BJ (cell line): ENCODE measurements at regions not wholly inside any gene's neighbourhood (a gene's known extent, or its start where the extent isn't known, plus 50 kb on each side); places are given as distances from the start of the nearest gene placed in this dataset.
A peak's percentile ranks its signal among the peaks of the same experiment; 100 is the strongest.

Experiments
- CTCF ChIA-PET: fragments of 350-600 bp; formaldehyde crosslinking; extraction: SDS; loops from one replicate; lab custom pipeline; 2021; ENCODE audit warnings: antibody characterized with exemption, inconsistent platforms; lab: Yijun Ruan, JAX
- POLR2A ChIA-PET: fragments of 300-600 bp; sonication (Branson Sonifier 250); formaldehyde crosslinking; extraction: SDS; loops from one replicate; lab custom pipeline; 2021; ENCODE audit warnings: antibody characterized with exemption; lab: Charles Lee
- DNase-seq: peaks from one replicate; pipeline ENCODE4 v3.0.0-alpha.2; 2011; ENCODE audit warnings: low read depth
- H3K27me3 ChIP-seq: 2 replicates; pipeline ENCODE4 v1.6.0; 2011; ENCODE audit warnings: low read length; ENCODE audit not compliant: control insufficient read depth, insufficient read depth
- H3K36me3 ChIP-seq: 2 replicates; pipeline ENCODE4 v1.5.1; 2011; ENCODE audit warnings: low read length; ENCODE audit not compliant: control insufficient read depth, insufficient read depth
- H3K4me3 ChIP-seq: 2 replicates; pipeline ENCODE4 v1.5.1; 2011; ENCODE audit warnings: low read depth, mild to moderate bottlenecking, control low read depth, low read length
- CTCF ChIP-seq: IDR thresholded peaks from 2 replicates; pipeline ENCODE4 v1.5.1; 2011; ENCODE audit warnings: low read depth, mild to moderate bottlenecking, control low read depth, inconsistent platforms, low read length, moderate library complexity; ENCODE audit not compliant: insufficient read depth

- no peaks in the 10 kb centered on the region for H3K27me3 ChIP-seq
- TF ChIP-seq CTCF, result no peak
- peak; percentile 87 for DNase-seq
- H3K36me3 ChIP-seq, result no peaks in the 10 kb centered on the region
- POLR2A ChIA-PET, result interaction anchor here (0.7 kb wide), 2 partner anchors 19 to 22 kb away, joined by 3 to 4 read pairs; no protein-coding TSS in a partner anchor
- no peak overlapping the region for H3K4me3 ChIP-seq
- CTCF ChIA-PET, result interaction anchor here (0.6 to 0.7 kb wide), 2 partner anchors 19 to 73 kb away, joined by 3 read pairs; no protein-coding TSS in a partner anchor
Measured at GRCh38 chr10:10824591-10825148, 193.0 kb upstream of the CELF2 start.

GRCh38 chr10:10826125-10826524, 191.5 kb upstream of the CELF2 start:
- Histone ChIP-seq H3K4me3 (no peak overlapping the region), H3K27me3 (no peaks in the 10 kb centered on the region), H3K36me3 (no peaks in the 10 kb centered on the region)
- TF ChIP-seq CTCF, result no peak
- POLR2A ChIA-PET, result interaction anchor here (0.6 kb wide), 1 partner anchor 39 kb away, joined by 6 read pairs; no protein-coding TSS in a partner anchor
- DNase-seq, result peak; percentile 56
- CTCF ChIA-PET, result interaction anchor here (1.1 kb wide), 1 partner anchor 79 kb away, joined by 3 read pairs; no protein-coding TSS in a partner anchor

GRCh38 chr10:10828623-10829022, 189.0 kb upstream of the CELF2 start:
- no peak for DNase-seq
- no peak for TF ChIP-seq CTCF
- CTCF ChIA-PET, result interaction anchor here (0.8 kb wide), 1 partner anchor 29 kb away, joined by 3 read pairs; no protein-coding TSS in a partner anchor
- Histone ChIP-seq H3K4me3 (no peak overlapping the region), H3K36me3 (no peaks in the 10 kb centered on the region), H3K27me3 (no peaks in the 10 kb centered on the region)
- POLR2A ChIA-PET, result interaction anchor here (0.6 kb wide), 1 partner anchor 30 kb away, joined by 3 read pairs; no protein-coding TSS in a partner anchor

GRCh38 chr10:10829576-10829975, 188.1 kb upstream of the CELF2 start:
- CTCF ChIA-PET, result interaction anchor here (0.6 to 0.8 kb wide), 2 partner anchors 28 to 259 kb away, joined by 3 read pairs; no protein-coding TSS in a partner anchor
- POLR2A ChIA-PET, result interaction anchor here (0.6 kb wide), 1 partner anchor 35 kb away, joined by 8 read pairs; no protein-coding TSS in a partner anchor
- Histone ChIP-seq H3K4me3 (no peak overlapping the region), H3K27me3 (no peaks in the 10 kb centered on the region), H3K36me3 (no peaks in the 10 kb centered on the region)
- no peak for DNase-seq
- no peak for TF ChIP-seq CTCF

GRCh38 chr10:10830293-10830986, 187.2 kb upstream of the CELF2 start:
- ChIA-PET POLR2A (interaction anchor here (0.6 kb wide), 1 partner anchor 36 kb away, joined by 8 read pairs; no protein-coding TSS in a partner anchor), CTCF (interaction anchor here (0.6 to 1.0 kb wide), 2 partner anchors 92 to 188 kb away, joined by 3 read pairs; no protein-coding TSS in a partner anchor)
- peak; percentile 86 for DNase-seq
- no peaks in the 10 kb centered on the region for H3K36me3 ChIP-seq
- TF ChIP-seq CTCF, result no peak
- H3K27me3 ChIP-seq, result no peaks in the 10 kb centered on the region
- H3K4me3 ChIP-seq, result no peak overlapping the region
